Stimulated activated CD8-positive, alpha-beta memory T cell treated with anti-CD3 and anti-CD28 coated beads, Interleukin-15, amount 100 ng/mL, for 1 hour (primary cell): ENCODE measurements at regions not wholly inside any gene's neighbourhood (a gene's known extent, or its start where the extent isn't known, plus 50 kb on each side); places are given as distances from the start of the nearest gene placed in this dataset.

Experiments used
- DNase-seq: peaks from one replicate; pipeline ENCODE4 v3.0.0-alpha.2; 2020; ENCODE audit warnings: low read depth

GRCh38 chr19:28934631-28935030 is 278.3 kb downstream of the UQCRFS1 start:
- DNase-seq: no peak

GRCh38 chr19:28933039-28933438 is 279.9 kb downstream of the UQCRFS1 start:
- DNase-seq: no peak

- DNase-seq: no peak
Observed at GRCh38 chr19:28932446-28932845, 280.5 kb downstream of the UQCRFS1 start.

- no peak for DNase-seq
Observed at GRCh38 chr19:28929006-28929405, 283.9 kb downstream of the UQCRFS1 start.

- no peak for DNase-seq
Observed at GRCh38 chr19:28927456-28927855, 285.5 kb downstream of the UQCRFS1 start.

- DNase-seq: no peak
Observed at GRCh38 chr19:28920269-28921066, 292.5 kb downstream of the UQCRFS1 start.

GRCh38 chr19:28917621-28918020 is 295.3 kb downstream of the UQCRFS1 start:
- no peak for DNase-seq

- no peak for DNase-seq
Observed at GRCh38 chr19:28915737-28916460, 297.1 kb downstream of the UQCRFS1 start.

GRCh38 chr19:28915202-28915601 is 297.7 kb downstream of the UQCRFS1 start:
- no peak for DNase-seq

- no peak for DNase-seq
Observed at GRCh38 chr19:28914173-28914572, 298.8 kb downstream of the UQCRFS1 start.

- DNase-seq: no peak
Observed at GRCh38 chr19:28913626-28914025, 299.3 kb downstream of the UQCRFS1 start.

GRCh38 chr19:28908941-28909340 is 304.0 kb downstream of the UQCRFS1 start:
- DNase-seq: no peak

GRCh38 chr19:28907534-28907933 is 305.4 kb downstream of the UQCRFS1 start:
- no peak for DNase-seq

- DNase-seq: no peak
Observed at GRCh38 chr19:28905996-28906395, 307.0 kb downstream of the UQCRFS1 start.

- no peak for DNase-seq
Observed at GRCh38 chr19:28899703-28900102, 313.2 kb downstream of the UQCRFS1 start.

- DNase-seq: no peak
Observed at GRCh38 chr19:28898249-28898648, 314.7 kb downstream of the UQCRFS1 start.

- no peak for DNase-seq
Observed at GRCh38 chr19:28889941-28890670, 322.8 kb downstream of the UQCRFS1 start.

GRCh38 chr19:28887920-28888618 is 324.9 kb downstream of the UQCRFS1 start:
- DNase-seq: no peak

- DNase-seq: no peak
Observed at GRCh38 chr19:28886708-28887107, 326.2 kb downstream of the UQCRFS1 start.

- DNase-seq: no peak
Observed at GRCh38 chr19:28885965-28886364, 327.0 kb downstream of the UQCRFS1 start.

GRCh38 chr19:28884786-28885476 is 328.0 kb downstream of the UQCRFS1 start:
- no peak for DNase-seq
